Natural killer cell (primary cell): ENCODE measurements at regions not wholly inside any gene's neighbourhood (a gene's known extent, or its start where the extent isn't known, plus 50 kb on each side); places are given as distances from the start of the nearest gene placed in this dataset.
A peak's percentile ranks its signal among the peaks of the same experiment; 100 is the strongest.

Experiments used
- ATAC-seq, 3 donors: fragments of 150-1000 bp in 2 of 3; fragments of 200-7000 bp in 1 of 3; cut with Tn5 transposase; 1 replicate in 1 of 3; 2 replicates in 2 of 3; pipeline ENCODE4 v1.10.0; 2021; ENCODE audit warnings: mild to moderate bottlenecking in 2 of 3, moderate library complexity in 2 of 3
- DNase-seq, 2 donors: peaks; one replicate each; pipeline versions ENCODE4 v3.0.0 to v3.0.0-alpha.2; 2013 to 2021; ENCODE audit warnings: mixed read lengths in 1 of 2
- H3K27ac ChIP-seq: one replicate; pipeline ENCODE4 v1.5.1; 2013; ENCODE audit warnings: mild to moderate bottlenecking, low read length
- H3K27me3 ChIP-seq: one replicate; pipeline ENCODE4 v1.6.1; 2013; ENCODE audit warnings: low read length; ENCODE audit not compliant: control insufficient read depth, insufficient read depth
- H3K36me3 ChIP-seq: one replicate; pipeline ENCODE4 v1.6.1; 2013; ENCODE audit warnings: low read length; ENCODE audit not compliant: control insufficient read depth, insufficient read depth
- H3K4me1 ChIP-seq: one replicate; pipeline ENCODE4 v1.6.1; 2013; ENCODE audit warnings: low read length; ENCODE audit not compliant: control insufficient read depth, insufficient read depth
- H3K4me3 ChIP-seq: one replicate; pipeline ENCODE4 v1.5.1; 2013; ENCODE audit warnings: low read length
- H3K9me3 ChIP-seq: one replicate; pipeline ENCODE4 v1.6.1; 2013; ENCODE audit warnings: low read length; ENCODE audit not compliant: control insufficient read depth, insufficient read depth
- H3K27ac Mint-ChIP-seq, 2 donors: one replicate each; pipeline ENCODE4 v1.8.0; 2022; ENCODE audit warnings: mild to moderate bottlenecking in 2 of 2, mixed read lengths in 2 of 2, moderate library complexity in 1 of 2
- H3K27me3 Mint-ChIP-seq, 2 donors: one replicate each; pipeline ENCODE4 v1.8.0; 2022; ENCODE audit warnings: low read depth in 2 of 2, mixed read lengths in 2 of 2
- H3K36me3 Mint-ChIP-seq: one replicate; pipeline ENCODE4 v1.8.0; 2022; ENCODE audit warnings: mixed read lengths
- H3K4me1 Mint-ChIP-seq, 2 donors: one replicate each; pipeline ENCODE4 v1.8.0; 2022; ENCODE audit warnings: mixed read lengths in 2 of 2
- H3K4me3 Mint-ChIP-seq: one replicate; pipeline ENCODE4 v1.8.0; 2022; ENCODE audit warnings: mild to moderate bottlenecking, moderate library complexity, mixed read lengths
- H3K9me3 Mint-ChIP-seq, 2 donors: one replicate each; pipeline ENCODE4 v1.8.0; 2022; ENCODE audit warnings: mixed read lengths in 2 of 2
- WGBS: methylation state at CpG from one replicate; pipeline ENCODE4 v1.1.7; 2013; ENCODE audit warnings: missing lambda C conversion rate; ENCODE audit not compliant: insufficient coverage; 5-methylcytosine and 5-hydroxymethylcytosine counted together
- intact Hi-C: fragments of 100-400 bp; cut with micrococcal nuclease; formaldehyde crosslinking; loops from one replicate; pipeline ENCODE4 v1.14.2; 2022
- TF ChIP-seq, protein P1 (sequence below): fragments of 200-600 bp; IDR thresholded peaks from one replicate; pipeline ENCODE4 v1.8.0; 2022; ENCODE audit warnings: antibody characterized with exemption

DNA sequence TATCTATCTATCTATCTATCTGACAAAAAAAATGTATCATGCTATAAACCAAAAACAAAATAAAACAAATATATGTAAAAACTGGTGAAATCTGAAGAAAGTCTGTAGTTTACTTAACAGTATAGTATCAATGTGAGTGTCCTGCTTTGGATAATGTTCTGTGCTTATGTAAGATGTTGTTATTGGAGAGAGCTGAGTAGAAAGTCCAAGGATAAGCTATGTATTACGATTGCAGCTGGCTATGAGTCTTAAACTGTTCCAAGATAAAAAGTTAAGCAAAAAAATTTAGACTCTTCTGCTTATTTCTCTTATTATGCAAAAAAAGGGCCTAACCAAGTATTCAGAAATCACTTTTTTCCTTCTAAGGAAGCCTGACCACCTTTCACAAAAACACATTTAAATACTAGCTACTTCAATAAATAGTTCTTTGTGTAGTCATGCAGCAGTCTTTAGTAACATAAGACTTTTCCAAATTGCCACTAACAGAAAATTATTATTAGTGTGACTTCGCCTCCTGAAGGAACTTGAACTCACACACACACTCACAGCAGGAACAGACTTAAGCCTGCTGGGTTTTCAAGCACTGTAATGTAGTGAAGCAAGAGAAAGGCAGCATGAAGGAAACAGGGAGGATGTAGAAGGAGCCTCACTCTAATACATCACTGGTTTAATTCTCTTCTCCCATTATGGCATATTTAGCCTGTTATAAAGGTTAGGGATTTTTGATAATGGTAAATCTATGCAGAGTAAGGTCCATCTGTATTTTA, 265.8 kb upstream of the GJE1 start:
- no CpG with 5 or more reads among the region's 2 CpGs for WGBS
- H3K4me1 Mint-ChIP-seq = peaks cover 0 to 7% of the 10 kb centered on the region in 2 donors
- no peaks in the 10 kb centered on the region for H3K9me3 ChIP-seq

DNA sequence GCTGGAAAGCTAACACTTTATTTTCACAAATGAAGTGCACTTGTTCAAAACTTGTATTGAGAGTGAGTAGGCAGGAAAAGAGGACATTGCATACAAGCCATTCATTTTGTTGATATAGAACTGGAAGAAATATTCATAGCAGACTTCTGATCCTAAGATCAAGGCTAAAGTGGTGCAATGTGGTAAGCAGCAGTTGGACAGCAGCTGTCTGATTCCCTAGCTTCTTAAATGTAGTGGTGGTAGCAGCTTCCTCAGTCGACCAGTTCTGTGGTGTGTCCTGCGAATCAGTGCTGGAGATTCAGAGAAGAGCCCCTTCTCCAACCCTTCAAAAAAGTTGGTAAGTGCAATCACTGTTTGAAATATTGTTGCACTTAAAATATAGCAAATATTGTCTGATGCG, 281.7 kb upstream of the GJE1 start:
- Mint-ChIP-seq H3K36me3 (no peaks in the 10 kb centered on the region), H3K9me3 (peaks cover 3 to 7% of the 10 kb centered on the region in 2 donors)
- no peaks in the 10 kb centered on the region for H3K9me3 ChIP-seq

More for the DNA sequence above, 265.8 kb upstream of the GJE1 start:
- Mint-ChIP-seq H3K36me3 (no peaks in the 10 kb centered on the region), H3K27ac (no peak overlapping the region), H3K4me3 (no peak overlapping the region), H3K27me3 (no peaks in the 10 kb centered on the region), H3K9me3 (peaks cover 5 to 11% of the 10 kb centered on the region in 2 donors)
- Histone ChIP-seq H3K27me3 (no peaks in the 10 kb centered on the region), H3K4me3 (no peak overlapping the region), H3K4me1 (no peaks in the 10 kb centered on the region), H3K27ac (no peak overlapping the region), H3K36me3 (no peaks in the 10 kb centered on the region)
- intact Hi-C loops = no loop called here
- TF ChIP-seq, protein P1, sequence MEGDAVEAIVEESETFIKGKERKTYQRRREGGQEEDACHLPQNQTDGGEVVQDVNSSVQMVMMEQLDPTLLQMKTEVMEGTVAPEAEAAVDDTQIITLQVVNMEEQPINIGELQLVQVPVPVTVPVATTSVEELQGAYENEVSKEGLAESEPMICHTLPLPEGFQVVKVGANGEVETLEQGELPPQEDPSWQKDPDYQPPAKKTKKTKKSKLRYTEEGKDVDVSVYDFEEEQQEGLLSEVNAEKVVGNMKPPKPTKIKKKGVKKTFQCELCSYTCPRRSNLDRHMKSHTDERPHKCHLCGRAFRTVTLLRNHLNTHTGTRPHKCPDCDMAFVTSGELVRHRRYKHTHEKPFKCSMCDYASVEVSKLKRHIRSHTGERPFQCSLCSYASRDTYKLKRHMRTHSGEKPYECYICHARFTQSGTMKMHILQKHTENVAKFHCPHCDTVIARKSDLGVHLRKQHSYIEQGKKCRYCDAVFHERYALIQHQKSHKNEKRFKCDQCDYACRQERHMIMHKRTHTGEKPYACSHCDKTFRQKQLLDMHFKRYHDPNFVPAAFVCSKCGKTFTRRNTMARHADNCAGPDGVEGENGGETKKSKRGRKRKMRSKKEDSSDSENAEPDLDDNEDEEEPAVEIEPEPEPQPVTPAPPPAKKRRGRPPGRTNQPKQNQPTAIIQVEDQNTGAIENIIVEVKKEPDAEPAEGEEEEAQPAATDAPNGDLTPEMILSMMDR = no peak
- DNase-seq (no peak), ATAC-seq (no peak)

DNA sequence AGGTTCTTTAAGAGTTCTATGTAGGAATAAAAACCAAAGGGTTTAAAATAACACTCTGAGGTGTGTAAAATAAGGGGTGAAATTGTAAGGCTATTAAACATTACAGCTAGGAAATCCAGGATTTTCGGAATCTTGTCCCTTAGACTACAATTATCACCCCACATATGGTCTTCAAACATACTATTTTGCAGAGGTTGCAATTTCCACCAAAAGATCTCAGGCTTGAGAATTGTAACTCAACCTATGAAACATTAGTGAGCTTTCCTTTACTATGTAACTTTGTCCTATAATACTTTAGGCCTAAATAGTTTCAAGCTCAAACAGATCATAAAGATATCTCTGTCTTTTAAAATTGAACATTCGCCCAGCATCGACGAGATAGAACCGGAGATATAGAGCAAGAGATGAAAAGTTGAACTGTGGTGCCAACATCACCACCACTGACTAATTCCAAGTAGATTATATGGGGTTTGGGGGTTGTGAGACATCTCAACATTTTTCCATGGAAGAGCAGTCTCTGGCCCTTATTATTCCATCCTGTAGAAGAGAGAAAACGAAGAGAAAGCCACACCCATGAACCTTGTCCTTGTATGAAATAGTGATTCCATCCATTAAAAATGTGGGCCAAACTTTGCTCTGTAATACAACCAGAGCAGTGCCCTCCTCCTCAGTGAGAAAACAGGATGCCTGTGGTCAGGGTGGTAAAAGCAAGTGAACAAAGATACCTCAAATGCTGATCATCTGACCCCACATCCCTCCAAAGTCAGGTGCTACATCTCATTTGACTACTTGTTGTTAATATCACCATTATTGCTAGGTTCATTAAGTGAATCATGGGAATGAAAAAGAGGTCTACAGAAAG, 284.5 kb upstream of the GJE1 start:
- Histone ChIP-seq H3K27me3 (no peaks in the 10 kb centered on the region), H3K4me1 (no peaks in the 10 kb centered on the region), H3K36me3 (no peaks in the 10 kb centered on the region), H3K9me3 (no peaks in the 10 kb centered on the region), H3K4me3 (no peak overlapping the region), H3K27ac (peak overlapping the region; percentile 69)
- peak in 1 of 2 donors; percentile 66 for DNase-seq
- intact Hi-C loops = no loop called here
- Mint-ChIP-seq H3K4me1 (peaks cover 21 to 32% of the 10 kb centered on the region in 2 donors), H3K9me3 (peaks cover 0 to 9% of the 10 kb centered on the region in 2 donors), H3K36me3 (no peaks in the 10 kb centered on the region), H3K27me3 (no peaks in the 10 kb centered on the region), H3K27ac (peak overlapping the region; percentile 72 to 85), H3K4me3 (peak overlapping the region; percentile 69)
- TF ChIP-seq, protein P1 = no peak
- ATAC-seq = peak; percentile 82 to 99 (median 86)
- 75% methylated on average over 3 of the region's 6 CpGs for WGBS

More for the DNA sequence above, 281.7 kb upstream of the GJE1 start:
- WGBS = 77% methylated on average over 3 of the region's 3 CpGs
- Mint-ChIP-seq H3K4me3 (no peak overlapping the region), H3K27me3 (no peaks in the 10 kb centered on the region), H3K27ac (no peak overlapping the region), H3K4me1 (peaks cover 21 to 31% of the 10 kb centered on the region in 2 donors)
- ATAC-seq = no peak
- H3K4me1 ChIP-seq = no peaks in the 10 kb centered on the region
- H3K4me3 ChIP-seq = no peak overlapping the region
- intact Hi-C loops = no loop called here
- DNase-seq = no peak
- H3K36me3 ChIP-seq = no peaks in the 10 kb centered on the region
- H3K27ac ChIP-seq = no peak overlapping the region
- no peaks in the 10 kb centered on the region for H3K27me3 ChIP-seq
- TF ChIP-seq, protein P1 = no peak
